HG02973 (cell line): ENCODE measurements at regions not wholly inside any gene's neighbourhood (a gene's known extent, or its start where the extent isn't known, plus 50 kb on each side); places are given as distances from the start of the nearest gene placed in this dataset.
"Not testable (repeated sequence)": the region's sequence is repeated elsewhere in the genome, so short reads cannot be mapped to it uniquely, and the experiment has no call there.

Source experiments
- ATAC-seq: cut with Tn5 transposase; IDR thresholded peaks from one replicate; pipeline ENCODE4 v1.9.1; 2021; ENCODE audit warnings: moderate library complexity; ENCODE audit not compliant: unreplicated experiment

- no peak for ATAC-seq
Observed at GRCh38 chrX:40996886-40997530, 88.2 kb upstream of the USP9X start.

- no peak for ATAC-seq
Observed at GRCh38 chrX:40998123-40998522, 87.1 kb upstream of the USP9X start.

- no peak for ATAC-seq
Observed at GRCh38 chrX:41001327-41001726, 83.9 kb upstream of the USP9X start.

GRCh38 chrX:41002026-41002425 lies 83.2 kb upstream of the USP9X start:
- ATAC-seq = no peak

GRCh38 chrX:41003506-41004270 lies 81.6 kb upstream of the USP9X start:
- ATAC-seq = no peak

- ATAC-seq = no peak
Observed at GRCh38 chrX:41005445-41005992, 79.7 kb upstream of the USP9X start.

- no peak for ATAC-seq
Observed at GRCh38 chrX:41009850-41010846, 75.1 kb upstream of the USP9X start.

- ATAC-seq = no peak
Observed at GRCh38 chrX:41014776-41015360, 70.4 kb upstream of the USP9X start.

- ATAC-seq = not testable (repeated sequence)
Observed at GRCh38 chrX:41017785-41018184, 67.5 kb upstream of the USP9X start.

- not testable (repeated sequence) for ATAC-seq
Observed at GRCh38 chrX:41018391-41019040, 66.7 kb upstream of the USP9X start.

GRCh38 chrX:41019041-41019392 lies 66.2 kb upstream of the USP9X start:
- ATAC-seq = no peak

- ATAC-seq = no peak
Observed at GRCh38 chrX:41022566-41022965, 62.7 kb upstream of the USP9X start.

- no peak for ATAC-seq
Observed at GRCh38 chrX:41023098-41023497, 62.1 kb upstream of the USP9X start.

- ATAC-seq = not testable (repeated sequence)
Observed at GRCh38 chrX:41024335-41024734, 60.9 kb upstream of the USP9X start.

- no peak for ATAC-seq
Observed at GRCh38 chrX:41024755-41025154, 60.5 kb upstream of the USP9X start.

- ATAC-seq = no peak
Observed at GRCh38 chrX:41025926-41026701, 59.1 kb upstream of the USP9X start.

- ATAC-seq = no peak
Observed at GRCh38 chrX:41026702-41027078, 58.6 kb upstream of the USP9X start.

GRCh38 chrX:41029332-41029731 lies 55.9 kb upstream of the USP9X start:
- no peak for ATAC-seq

- no peak for ATAC-seq
Observed at GRCh38 chrX:41031256-41031967, 53.8 kb upstream of the USP9X start.
